H1 (cell line): ENCODE measurements at regions not wholly inside any gene's neighbourhood (a gene's known extent, or its start where the extent isn't known, plus 50 kb on each side); places are given as distances from the start of the nearest gene placed in this dataset.

ENCODE experiments used
- BCL11A ChIP-seq, 2 experiments: IDR thresholded peaks; one replicate each; pipeline ENCODE4 v1.6.1; 2011; ENCODE audit warnings: low read depth in 2 of 2, low read length in 2 of 2, mild to moderate bottlenecking in 2 of 2
- EP300 ChIP-seq, 2 experiments: IDR thresholded peaks; 1 replicate in 1 of 2; 2 replicates in 1 of 2; pipeline ENCODE4 v1.6.1; 2011 to 2012; ENCODE audit warnings: low read depth in 2 of 2, low read length in 2 of 2, mild to moderate bottlenecking in 2 of 2, borderline replicate concordance in 1 of 2, inconsistent platforms in 1 of 2, moderate library complexity in 1 of 2
- HDAC6 ChIP-seq: IDR thresholded peaks from one replicate; pipeline ENCODE4 v1.7.1; 2012; ENCODE audit warnings: low read depth, mild to moderate bottlenecking, inconsistent platforms, low read length, moderate library complexity
- TF ChIP-seq, protein P1 (sequence below): fragments of 300-600 bp; sonication (generic); IDR thresholded peaks from 2 replicates; pipeline ENCODE4 v1.7.1; 2012; ENCODE audit warnings: low read length, moderate library complexity, mild to moderate bottlenecking, inconsistent platforms; ENCODE audit not compliant: insufficient replicate concordance

DNA sequence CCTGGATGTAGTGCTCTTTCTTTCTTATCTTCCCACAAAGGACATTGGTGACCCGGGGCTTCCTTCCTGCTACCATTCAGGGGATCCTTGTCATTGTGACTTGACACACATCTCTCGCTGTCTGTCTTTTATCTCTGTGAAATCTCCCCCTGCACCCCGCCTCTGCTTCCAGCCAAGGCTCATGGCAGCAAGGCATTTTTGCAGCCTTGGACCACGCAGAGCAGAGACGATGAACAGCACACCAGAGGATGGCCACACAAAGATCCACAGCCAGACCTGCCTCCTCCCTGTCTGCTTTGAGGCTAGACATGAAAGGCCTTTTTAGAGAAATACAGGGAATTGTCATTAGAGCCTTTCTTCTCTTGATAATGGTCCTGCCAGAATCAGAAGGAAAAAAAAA is 549.1 kb downstream of the CDK5RAP2 start (continued):
- TF ChIP-seq, protein P1, sequence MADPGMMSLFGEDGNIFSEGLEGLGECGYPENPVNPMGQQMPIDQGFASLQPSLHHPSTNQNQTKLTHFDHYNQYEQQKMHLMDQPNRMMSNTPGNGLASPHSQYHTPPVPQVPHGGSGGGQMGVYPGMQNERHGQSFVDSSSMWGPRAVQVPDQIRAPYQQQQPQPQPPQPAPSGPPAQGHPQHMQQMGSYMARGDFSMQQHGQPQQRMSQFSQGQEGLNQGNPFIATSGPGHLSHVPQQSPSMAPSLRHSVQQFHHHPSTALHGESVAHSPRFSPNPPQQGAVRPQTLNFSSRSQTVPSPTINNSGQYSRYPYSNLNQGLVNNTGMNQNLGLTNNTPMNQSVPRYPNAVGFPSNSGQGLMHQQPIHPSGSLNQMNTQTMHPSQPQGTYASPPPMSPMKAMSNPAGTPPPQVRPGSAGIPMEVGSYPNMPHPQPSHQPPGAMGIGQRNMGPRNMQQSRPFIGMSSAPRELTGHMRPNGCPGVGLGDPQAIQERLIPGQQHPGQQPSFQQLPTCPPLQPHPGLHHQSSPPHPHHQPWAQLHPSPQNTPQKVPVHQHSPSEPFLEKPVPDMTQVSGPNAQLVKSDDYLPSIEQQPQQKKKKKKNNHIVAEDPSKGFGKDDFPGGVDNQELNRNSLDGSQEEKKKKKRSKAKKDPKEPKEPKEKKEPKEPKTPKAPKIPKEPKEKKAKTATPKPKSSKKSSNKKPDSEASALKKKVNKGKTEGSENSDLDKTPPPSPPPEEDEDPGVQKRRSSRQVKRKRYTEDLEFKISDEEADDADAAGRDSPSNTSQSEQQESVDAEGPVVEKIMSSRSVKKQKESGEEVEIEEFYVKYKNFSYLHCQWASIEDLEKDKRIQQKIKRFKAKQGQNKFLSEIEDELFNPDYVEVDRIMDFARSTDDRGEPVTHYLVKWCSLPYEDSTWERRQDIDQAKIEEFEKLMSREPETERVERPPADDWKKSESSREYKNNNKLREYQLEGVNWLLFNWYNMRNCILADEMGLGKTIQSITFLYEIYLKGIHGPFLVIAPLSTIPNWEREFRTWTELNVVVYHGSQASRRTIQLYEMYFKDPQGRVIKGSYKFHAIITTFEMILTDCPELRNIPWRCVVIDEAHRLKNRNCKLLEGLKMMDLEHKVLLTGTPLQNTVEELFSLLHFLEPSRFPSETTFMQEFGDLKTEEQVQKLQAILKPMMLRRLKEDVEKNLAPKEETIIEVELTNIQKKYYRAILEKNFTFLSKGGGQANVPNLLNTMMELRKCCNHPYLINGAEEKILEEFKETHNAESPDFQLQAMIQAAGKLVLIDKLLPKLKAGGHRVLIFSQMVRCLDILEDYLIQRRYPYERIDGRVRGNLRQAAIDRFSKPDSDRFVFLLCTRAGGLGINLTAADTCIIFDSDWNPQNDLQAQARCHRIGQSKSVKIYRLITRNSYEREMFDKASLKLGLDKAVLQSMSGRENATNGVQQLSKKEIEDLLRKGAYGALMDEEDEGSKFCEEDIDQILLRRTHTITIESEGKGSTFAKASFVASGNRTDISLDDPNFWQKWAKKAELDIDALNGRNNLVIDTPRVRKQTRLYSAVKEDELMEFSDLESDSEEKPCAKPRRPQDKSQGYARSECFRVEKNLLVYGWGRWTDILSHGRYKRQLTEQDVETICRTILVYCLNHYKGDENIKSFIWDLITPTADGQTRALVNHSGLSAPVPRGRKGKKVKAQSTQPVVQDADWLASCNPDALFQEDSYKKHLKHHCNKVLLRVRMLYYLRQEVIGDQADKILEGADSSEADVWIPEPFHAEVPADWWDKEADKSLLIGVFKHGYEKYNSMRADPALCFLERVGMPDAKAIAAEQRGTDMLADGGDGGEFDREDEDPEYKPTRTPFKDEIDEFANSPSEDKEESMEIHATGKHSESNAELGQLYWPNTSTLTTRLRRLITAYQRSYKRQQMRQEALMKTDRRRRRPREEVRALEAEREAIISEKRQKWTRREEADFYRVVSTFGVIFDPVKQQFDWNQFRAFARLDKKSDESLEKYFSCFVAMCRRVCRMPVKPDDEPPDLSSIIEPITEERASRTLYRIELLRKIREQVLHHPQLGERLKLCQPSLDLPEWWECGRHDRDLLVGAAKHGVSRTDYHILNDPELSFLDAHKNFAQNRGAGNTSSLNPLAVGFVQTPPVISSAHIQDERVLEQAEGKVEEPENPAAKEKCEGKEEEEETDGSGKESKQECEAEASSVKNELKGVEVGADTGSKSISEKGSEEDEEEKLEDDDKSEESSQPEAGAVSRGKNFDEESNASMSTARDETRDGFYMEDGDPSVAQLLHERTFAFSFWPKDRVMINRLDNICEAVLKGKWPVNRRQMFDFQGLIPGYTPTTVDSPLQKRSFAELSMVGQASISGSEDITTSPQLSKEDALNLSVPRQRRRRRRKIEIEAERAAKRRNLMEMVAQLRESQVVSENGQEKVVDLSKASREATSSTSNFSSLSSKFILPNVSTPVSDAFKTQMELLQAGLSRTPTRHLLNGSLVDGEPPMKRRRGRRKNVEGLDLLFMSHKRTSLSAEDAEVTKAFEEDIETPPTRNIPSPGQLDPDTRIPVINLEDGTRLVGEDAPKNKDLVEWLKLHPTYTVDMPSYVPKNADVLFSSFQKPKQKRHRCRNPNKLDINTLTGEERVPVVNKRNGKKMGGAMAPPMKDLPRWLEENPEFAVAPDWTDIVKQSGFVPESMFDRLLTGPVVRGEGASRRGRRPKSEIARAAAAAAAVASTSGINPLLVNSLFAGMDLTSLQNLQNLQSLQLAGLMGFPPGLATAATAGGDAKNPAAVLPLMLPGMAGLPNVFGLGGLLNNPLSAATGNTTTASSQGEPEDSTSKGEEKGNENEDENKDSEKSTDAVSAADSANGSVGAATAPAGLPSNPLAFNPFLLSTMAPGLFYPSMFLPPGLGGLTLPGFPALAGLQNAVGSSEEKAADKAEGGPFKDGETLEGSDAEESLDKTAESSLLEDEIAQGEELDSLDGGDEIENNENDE = no peak
- TF ChIP-seq EP300 (IDR thresholded peaks at IDR 0.05; ENCODE audit: borderline replicate concordance in 1 of 2, low read depth in 2 of 2, low read length in 2 of 2) (no peak), HDAC6 (no peak), BCL11A (IDR thresholded peaks at IDR 0.05; ENCODE audit: low read depth in 2 of 2, low read length in 2 of 2) (no peak)
